ENCODE measurements at regions not wholly inside any gene's neighbourhood (a gene's known extent, or its start where the extent isn't known, plus 50 kb on each side); places are given as distances from the start of the nearest gene placed in this dataset.
"Not testable (repeated sequence)": the region's sequence is repeated elsewhere in the genome, so short reads cannot be mapped to it uniquely, and the experiment has no call there.

- H3K36me3 Mint-ChIP-seq; H3K27me3 Mint-ChIP-seq (ENCODE audit: low read depth); ATAC-seq; H3K27ac Mint-ChIP-seq; CTCF ChIA-PET; POLR2A ChIA-PET; H3K9me3 Mint-ChIP-seq: not testable (repeated sequence)
- H3K4me3 Mint-ChIP-seq, result peak overlapping the region; percentile 63
- DNase-seq (ENCODE audit: low spot score), result peak; percentile 47
- peaks cover 15% of the 10 kb centered on the region for H3K4me1 Mint-ChIP-seq
- TF ChIP-seq FOXP4 (CRISPR knock-in tag; IDR thresholded peaks at IDR 0.05) (peak; percentile 17; the same call in 1 of the 2 replicates), FOXK1 (CRISPR knock-in tag; IDR thresholded peaks at IDR 0.05) (0 out of 2 replicates have a peak, but pooled peaks have one; percentile 49), ZNF281 (CRISPR knock-in tag; IDR thresholded peaks at IDR 0.05) (0 out of 2 replicates have a peak, but pooled peaks have one; percentile 43), MAX (CRISPR knock-in tag; IDR thresholded peaks at IDR 0.05) (0 out of 2 replicates have a peak, but pooled peaks have one; percentile 28)
Observed at GRCh38 chr4:160125576-160126287, 1022.9 kb downstream of the RAPGEF2 start.

- ChIA-PET CTCF (no interaction called here), POLR2A (no interaction called here)
- ATAC-seq (no peak), DNase-seq (ENCODE audit: low spot score) (no peak)
- H3K36me3 Mint-ChIP-seq, result peaks cover 16% of the 10 kb centered on the region
- H3K27me3 Mint-ChIP-seq (ENCODE audit: low read depth), result no peaks in the 10 kb centered on the region; the same call in 1 of the 2 replicates
- H3K27ac Mint-ChIP-seq, result no peak overlapping the region
- no peak overlapping the region for H3K4me3 Mint-ChIP-seq
- peaks cover 15% of the 10 kb centered on the region for H3K4me1 Mint-ChIP-seq
- H3K9me3 Mint-ChIP-seq, result peaks cover 21% of the 10 kb centered on the region
- TF ChIP-seq FOXP1 (CRISPR knock-in tag; IDR thresholded peaks at IDR 0.05; ENCODE audit: borderline replicate concordance), result no peak
- no peak for TF ChIP-seq MYBL2 (CRISPR knock-in tag; IDR thresholded peaks at IDR 0.05)
- no peak for TF ChIP-seq TCF7 (CRISPR knock-in tag; IDR thresholded peaks at IDR 0.05; ENCODE audit: low read depth)
- TF ChIP-seq ZNF396 (CRISPR knock-in tag; IDR thresholded peaks at IDR 0.05; ENCODE audit: borderline replicate concordance), result no peak
- no peak for TF ChIP-seq HMGA2 (CRISPR knock-in tag; IDR thresholded peaks at IDR 0.05)
- TF ChIP-seq NR3C1 (CRISPR knock-in tag; conservative IDR thresholded peaks at IDR 0.05; ENCODE audit: low read depth), result no peak
- no peak for TF ChIP-seq TEAD4 (CRISPR knock-in tag; IDR thresholded peaks at IDR 0.05)
- no peak for TF ChIP-seq ZNF532 (CRISPR knock-in tag; IDR thresholded peaks at IDR 0.05; ENCODE audit: borderline replicate concordance)
- no peak for TF ChIP-seq JUN (CRISPR knock-in tag; IDR thresholded peaks at IDR 0.05)
- no peak for TF ChIP-seq ATF6 (CRISPR knock-in tag; IDR thresholded peaks at IDR 0.05)
- no peak for TF ChIP-seq ZBTB43 (CRISPR knock-in tag; IDR thresholded peaks at IDR 0.05)
- TF ChIP-seq E2F1 (CRISPR knock-in tag; IDR thresholded peaks at IDR 0.05), result no peak
- TF ChIP-seq ZNF232 (CRISPR knock-in tag; IDR thresholded peaks at IDR 0.05), result no peak
- no peak for TF ChIP-seq ZNF138 (CRISPR knock-in tag; conservative IDR thresholded peaks at IDR 0.05)
- no peak for TF ChIP-seq IRF1 (CRISPR knock-in tag; IDR thresholded peaks at IDR 0.05)
- TF ChIP-seq EMX1 (CRISPR knock-in tag; IDR thresholded peaks at IDR 0.05), result no peak
Observed at GRCh38 chr4:160127211-160127610, 1024.3 kb downstream of the RAPGEF2 start.

All from WTC11 (cell line).